IPS DF 19.7 (cell line): ENCODE measurements at regions not wholly inside any gene's neighbourhood (a gene's known extent, or its start where the extent isn't known, plus 50 kb on each side); places are given as distances from the start of the nearest gene placed in this dataset.

Experiments used
- DNase-seq: peaks from one replicate; pipeline ENCODE4 v3.0.0-alpha.2; 2013; ENCODE audit warnings: low read depth, low spot score

GRCh38 chr5:133905424-133905823, 63.0 kb downstream of the C5orf15 start:
- DNase-seq: no peak

- DNase-seq: no peak
Measured at GRCh38 chr5:133904641-133905040, 63.8 kb downstream of the C5orf15 start.

- DNase-seq: no peak
Measured at GRCh38 chr5:133902511-133903118, 65.8 kb downstream of the C5orf15 start.

GRCh38 chr5:133900534-133901270, 67.7 kb downstream of the C5orf15 start:
- no peak for DNase-seq

- no peak for DNase-seq
Measured at GRCh38 chr5:133899506-133899905, 68.9 kb downstream of the C5orf15 start.

- DNase-seq: no peak
Measured at GRCh38 chr5:133898440-133898839, 70.0 kb downstream of the C5orf15 start.

- DNase-seq: no peak
Measured at GRCh38 chr5:133897431-133897830, 71.0 kb downstream of the C5orf15 start.

- no peak for DNase-seq
Measured at GRCh38 chr5:133896873-133897272, 71.6 kb downstream of the C5orf15 start.

GRCh38 chr5:133895979-133896845, 72.2 kb downstream of the C5orf15 start:
- DNase-seq: no peak

GRCh38 chr5:133894143-133894542, 74.3 kb downstream of the C5orf15 start:
- no peak for DNase-seq

GRCh38 chr5:133892774-133893173, 75.7 kb downstream of the C5orf15 start:
- DNase-seq: no peak

GRCh38 chr5:133892306-133892705, 76.1 kb downstream of the C5orf15 start:
- DNase-seq: no peak

GRCh38 chr5:133891390-133891789, 77.0 kb downstream of the C5orf15 start:
- DNase-seq: no peak

GRCh38 chr5:133890776-133891280, 77.6 kb downstream of the C5orf15 start:
- no peak for DNase-seq

GRCh38 chr5:133890314-133890713, 78.1 kb downstream of the C5orf15 start:
- no peak for DNase-seq

- DNase-seq: no peak
Measured at GRCh38 chr5:133889271-133889905, 79.0 kb downstream of the C5orf15 start.

- DNase-seq: no peak
Measured at GRCh38 chr5:133888625-133888991, 79.8 kb downstream of the C5orf15 start.

GRCh38 chr5:133885566-133885965, 82.9 kb downstream of the C5orf15 start:
- DNase-seq: no peak

GRCh38 chr5:133884569-133885311, 83.7 kb downstream of the C5orf15 start:
- DNase-seq: no peak

GRCh38 chr5:133883916-133884315, 84.5 kb downstream of the C5orf15 start:
- no peak for DNase-seq

GRCh38 chr5:133882846-133883245, 85.6 kb downstream of the C5orf15 start:
- no peak for DNase-seq
